ENCODE measurements at regions not wholly inside any gene's neighbourhood (a gene's known extent, or its start where the extent isn't known, plus 50 kb on each side); places are given as distances from the start of the nearest gene placed in this dataset.
"Not testable (repeated sequence)": the region's sequence is repeated elsewhere in the genome, so short reads cannot be mapped to it uniquely, and the experiment has no call there.

DNA sequence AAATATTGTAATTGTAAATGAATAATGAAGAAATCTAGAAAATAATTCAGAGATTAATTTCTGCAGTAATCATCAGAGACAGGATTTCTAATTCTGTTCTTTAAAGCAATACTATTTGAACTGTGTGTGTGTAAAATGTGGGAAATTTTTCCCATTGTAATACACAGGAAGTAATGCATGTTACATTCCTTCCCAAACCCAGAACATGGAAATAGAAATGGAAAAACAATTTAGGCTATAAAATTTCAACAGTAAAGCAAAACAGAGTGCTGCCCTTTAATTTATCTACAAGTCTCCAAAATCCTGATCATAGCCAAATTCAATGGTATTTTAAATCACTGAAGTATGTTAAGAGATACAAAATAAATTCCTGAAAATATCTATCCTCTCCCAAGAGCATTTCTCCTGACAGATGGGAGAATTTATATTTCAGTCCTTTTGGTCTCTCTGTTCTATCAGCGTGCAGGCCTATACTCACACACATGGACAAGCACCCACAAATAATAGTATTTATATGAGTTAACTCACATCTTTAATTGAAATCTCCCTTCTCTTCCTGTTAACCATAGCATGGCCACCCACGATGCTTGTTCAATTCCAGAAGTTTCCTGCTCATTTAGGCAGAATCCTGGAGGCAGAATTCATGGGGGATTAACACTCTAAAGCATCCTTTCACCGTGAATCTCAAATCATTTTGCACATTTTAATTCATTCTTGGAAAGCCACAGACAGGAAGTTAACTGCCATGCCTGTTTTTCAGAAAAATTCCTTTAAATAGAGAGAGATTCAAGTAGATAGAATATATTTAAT is 1465.4 kb upstream of the FLRT2 start:
- DNase-seq (ENCODE audit: low read depth in 2 of 2) = no peak

DNA sequence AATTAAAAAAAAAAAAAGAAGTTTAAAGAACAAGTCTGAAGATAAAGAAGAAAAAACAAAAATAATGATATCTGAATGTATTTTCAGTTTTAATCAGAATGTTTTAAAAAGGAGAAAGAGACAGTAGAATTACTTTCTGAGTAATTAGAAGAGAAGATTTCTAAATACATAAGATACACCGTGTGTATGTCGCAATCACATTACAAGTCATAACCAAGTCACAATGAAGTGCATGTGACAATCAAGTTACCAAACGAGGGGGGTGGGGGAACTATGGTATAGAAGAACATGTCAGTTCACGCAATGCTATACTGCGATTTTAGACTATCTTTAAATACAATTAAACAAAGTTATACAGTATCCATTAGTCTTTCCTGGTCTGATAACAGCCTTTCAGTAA is 1464.1 kb upstream of the FLRT2 start:
- DNase-seq (ENCODE audit: low read depth in 2 of 2) = no peak

DNA sequence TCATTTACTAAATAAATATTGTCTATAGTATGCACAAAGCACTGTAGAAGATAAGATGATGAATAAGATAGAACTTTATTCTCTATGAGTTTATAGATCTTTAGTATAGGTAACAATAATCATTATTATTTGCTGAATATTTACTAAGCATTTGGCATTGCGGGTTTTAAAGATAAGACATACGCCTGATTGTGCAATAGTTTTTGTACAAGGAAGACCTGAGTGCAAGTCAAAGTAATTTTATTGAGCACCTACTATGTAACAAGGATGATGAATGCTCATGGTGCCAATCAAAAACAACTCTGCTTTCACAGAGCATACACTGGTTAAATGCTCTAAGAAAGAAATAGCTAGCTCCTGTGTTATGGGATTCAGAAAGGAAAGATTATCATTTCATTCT is 1461.7 kb upstream of the FLRT2 start:
- DNase-seq (ENCODE audit: low read depth in 2 of 2) = no peak

DNA sequence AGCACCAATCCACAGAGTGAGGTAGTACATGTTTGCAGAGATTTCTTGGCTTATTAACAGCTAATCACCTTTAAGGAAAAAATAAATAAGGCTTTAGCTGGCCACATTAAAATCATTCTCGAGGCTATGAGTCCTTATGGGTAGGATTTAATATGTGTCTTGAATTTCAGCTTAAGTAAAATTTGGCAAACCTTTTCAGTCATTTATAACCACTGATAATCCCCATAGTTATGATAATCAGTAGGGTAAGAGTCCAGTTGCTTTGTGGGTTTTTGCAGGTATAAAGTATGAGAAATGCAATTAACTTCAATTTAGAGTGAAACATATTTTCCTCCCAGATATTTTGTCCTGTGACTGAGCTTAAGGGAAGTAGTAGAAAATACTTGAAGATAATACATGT is 1458.9 kb upstream of the FLRT2 start:
- no peak for DNase-seq (ENCODE audit: low read depth in 2 of 2)

DNA sequence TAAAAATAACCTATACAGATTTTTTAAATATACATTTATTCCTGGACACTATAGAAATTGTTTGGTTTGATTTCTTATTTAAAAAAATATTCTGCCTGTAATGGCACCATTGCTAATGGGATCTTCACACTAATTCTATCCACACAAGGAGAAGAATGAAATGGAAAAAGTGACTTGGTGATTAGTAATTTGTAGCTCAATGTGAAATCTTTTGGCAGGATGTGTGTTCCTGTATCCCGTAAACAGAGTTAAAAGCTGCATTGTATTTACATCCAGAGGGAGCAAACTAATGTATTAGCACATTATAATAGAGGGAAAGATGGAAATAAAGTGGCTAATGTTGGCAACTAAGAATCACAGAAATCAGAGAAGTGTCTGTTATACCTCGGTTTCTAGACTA is 1455.3 kb upstream of the FLRT2 start:
- DNase-seq (ENCODE audit: low read depth in 2 of 2) = no peak

DNA sequence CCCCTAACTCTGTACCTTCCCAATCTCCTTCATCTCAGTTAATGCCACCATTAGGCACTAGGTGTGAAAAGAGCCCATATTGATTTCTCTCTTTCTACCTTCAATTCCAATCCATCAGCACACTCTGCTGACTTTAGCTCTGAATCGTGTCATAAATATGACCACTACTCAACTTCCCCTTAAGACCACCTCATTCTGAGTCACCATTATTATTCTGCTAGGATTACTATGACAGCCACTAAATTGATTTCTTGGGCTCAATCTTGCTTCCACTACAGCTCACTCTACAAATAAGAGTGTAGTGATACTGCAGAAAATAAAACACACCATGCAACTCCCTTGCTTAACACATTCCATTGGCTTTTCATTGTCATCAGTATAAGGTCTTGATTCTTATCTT is 1449.0 kb upstream of the FLRT2 start:
- DNase-seq (ENCODE audit: low read depth in 2 of 2) = no peak

DNA sequence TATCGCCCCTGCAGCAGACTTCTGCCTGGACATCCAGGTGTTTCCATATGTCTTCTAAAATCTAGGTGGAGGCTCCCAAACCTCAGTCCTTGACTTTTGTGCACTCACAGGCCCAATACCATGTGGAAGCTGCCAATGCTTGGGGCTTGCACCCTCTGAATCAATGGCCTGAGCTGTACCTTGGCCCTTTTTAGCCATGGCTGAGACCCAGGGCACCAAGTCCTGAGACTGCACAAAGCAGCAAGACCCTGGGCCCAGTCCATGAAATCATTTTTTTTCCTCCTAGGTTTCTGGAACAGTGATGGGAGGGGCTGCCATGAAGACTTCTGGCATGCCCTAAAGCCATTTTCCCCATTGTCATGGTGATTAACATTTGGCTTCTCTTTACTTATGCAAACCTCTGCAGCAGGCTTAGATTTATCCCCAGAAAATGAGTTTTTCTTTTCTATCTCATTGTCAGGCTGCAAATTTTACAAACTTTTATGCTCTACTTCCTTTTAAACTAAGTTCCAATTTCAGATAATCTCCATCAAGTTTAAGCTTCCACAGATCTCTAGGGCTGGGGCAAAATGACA is 1445.8 kb upstream of the FLRT2 start:
- DNase-seq (ENCODE audit: low read depth in 2 of 2) = no peak

DNA sequence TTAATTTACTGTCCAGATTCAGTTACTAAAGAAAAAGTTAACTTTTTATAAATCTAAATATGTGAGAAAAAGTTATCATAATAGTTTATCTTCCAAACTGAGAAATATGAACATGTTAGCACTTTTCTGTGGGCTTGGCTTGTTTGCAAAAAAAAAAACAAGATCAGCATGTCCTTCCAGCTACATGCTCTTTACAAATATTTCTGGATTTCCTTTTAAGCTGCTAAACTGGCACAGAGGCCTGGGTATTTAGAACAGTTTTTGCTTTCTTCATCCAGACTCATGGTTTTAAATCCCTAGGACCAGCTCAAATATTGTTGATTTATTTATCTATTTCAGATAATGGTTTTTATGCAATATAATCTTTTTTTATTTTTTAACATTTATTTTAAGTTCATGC is 1444.5 kb upstream of the FLRT2 start:
- no peak for DNase-seq (ENCODE audit: low read depth in 2 of 2)

DNA sequence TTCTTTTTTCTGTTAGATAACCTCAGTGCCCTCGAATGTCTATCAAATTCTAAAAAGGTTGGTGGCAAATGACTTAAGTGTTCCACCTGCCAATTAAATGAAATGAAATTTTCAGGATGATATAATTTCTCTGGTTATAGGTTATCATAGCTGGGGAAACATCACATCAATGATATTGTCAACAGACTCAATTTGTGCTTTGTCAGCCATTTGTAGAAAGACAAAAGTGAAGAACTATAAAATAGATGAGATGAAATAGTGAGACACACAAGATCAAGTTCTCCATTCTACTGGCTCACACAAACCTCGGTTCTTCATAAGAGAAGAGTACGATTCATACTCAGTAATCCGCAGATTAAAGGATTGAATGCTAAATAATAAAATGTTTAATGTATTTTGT is 1443.2 kb upstream of the FLRT2 start:
- no peak for DNase-seq (ENCODE audit: low read depth in 2 of 2)

DNA sequence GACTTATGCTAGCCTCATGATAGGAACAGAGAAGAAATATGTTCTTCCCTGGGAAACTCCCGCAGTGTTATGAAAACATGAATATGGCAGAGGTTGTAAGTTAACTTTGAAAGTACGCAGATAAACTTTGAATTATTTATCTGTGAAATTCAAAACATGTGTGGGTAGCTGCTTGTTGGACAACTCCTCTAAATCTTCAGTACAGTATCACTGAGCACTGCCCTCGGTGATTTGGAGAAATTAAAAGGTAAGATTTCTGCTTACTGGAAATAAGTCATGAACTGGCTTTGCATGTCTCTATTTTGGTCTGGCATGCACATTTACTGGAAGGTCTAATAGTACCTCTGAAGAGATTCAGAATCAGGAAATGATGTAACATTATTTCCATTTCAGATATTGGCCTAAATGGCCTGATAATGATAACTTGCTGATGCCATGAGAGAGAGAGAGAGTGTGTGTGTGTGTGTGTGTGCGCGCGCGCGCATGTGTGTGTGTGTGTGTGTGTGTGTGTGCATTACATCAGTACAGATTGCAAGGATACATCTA is 1441.9 kb upstream of the FLRT2 start:
- no peak for DNase-seq (ENCODE audit: low read depth in 2 of 2)

DNA sequence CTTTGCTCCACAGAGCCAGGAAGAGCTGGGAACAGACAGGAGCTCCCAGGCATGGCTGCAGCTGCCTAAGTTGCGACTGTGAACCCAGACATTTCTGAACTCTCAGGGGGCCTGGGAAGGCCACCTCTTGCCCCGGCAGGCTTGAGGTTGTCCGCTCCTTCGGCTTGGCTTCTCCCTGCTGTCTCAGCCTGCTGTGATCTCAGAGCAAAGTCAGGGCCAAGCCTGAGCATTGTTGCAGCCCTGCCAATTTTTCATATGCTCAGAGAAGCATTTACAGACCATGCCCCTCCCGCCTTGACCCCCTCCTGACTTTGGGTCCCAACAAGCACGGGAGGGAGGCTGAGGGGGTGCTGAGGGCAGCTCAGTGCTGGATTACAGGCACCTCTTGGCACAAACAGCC is 1439.1 kb upstream of the FLRT2 start:
- no peak for DNase-seq (ENCODE audit: low read depth in 2 of 2)

DNA sequence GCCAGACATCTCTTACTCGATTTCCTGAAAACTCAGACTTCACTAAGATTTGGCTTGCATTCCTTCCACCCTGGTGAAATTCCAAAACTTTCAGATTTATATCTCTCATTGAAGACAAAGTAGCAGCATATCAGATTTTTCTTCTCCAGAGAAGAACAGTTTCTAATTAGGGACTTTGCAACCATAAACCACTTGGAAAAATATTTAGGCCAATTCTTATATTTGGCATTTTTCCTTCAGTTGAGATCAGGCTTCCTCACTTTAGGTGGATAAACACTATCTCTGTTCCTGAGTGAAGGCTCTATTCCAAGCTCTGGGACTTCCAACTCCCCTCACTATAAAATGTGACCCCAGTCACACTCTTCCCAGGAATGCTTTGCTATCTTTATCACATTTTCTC is 1434.3 kb upstream of the FLRT2 start:
- DNase-seq (ENCODE audit: low read depth in 2 of 2) = no peak

DNA sequence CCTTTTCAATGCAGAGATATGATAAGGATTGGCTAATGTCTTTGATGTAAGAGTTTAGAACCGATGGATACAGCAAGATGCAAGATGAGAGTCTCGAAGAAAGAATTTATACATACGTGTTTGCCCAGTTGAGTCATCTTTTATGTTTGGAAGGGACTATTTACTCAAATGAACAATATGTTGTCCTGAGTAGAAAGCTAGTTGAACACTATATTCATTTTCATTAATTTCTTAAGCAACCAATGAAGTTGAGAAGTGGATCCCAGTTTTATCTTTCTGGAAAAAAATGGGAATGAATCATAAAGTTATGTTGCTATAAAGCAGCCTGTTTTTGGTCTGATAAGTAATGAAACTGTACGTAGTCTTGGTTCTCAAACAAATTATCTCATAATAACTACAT is 1431.7 kb upstream of the FLRT2 start:
- no peak for DNase-seq (ENCODE audit: low read depth in 2 of 2)

DNA sequence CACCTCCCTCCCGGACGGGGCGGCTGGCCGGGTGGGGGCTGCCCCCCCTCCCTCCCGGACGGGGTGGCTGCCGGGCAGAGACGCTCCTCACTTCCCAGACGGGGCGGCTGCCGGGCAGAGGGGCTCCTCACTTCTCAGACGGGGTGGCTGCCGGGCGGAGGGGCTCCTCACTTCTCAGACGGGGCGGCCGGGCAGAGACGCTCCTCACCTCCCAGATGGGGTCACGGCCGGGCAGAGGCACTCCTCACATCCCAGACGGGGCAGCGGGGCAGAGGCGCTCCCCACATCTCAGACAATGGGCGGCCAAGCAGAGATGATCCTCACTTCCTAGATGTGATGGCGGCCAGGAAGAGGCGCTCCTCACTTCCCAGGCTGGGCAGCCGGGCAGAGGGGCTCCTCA is 1430.4 kb upstream of the FLRT2 start:
- not testable (repeated sequence) for DNase-seq (ENCODE audit: low read depth in 2 of 2)

DNA sequence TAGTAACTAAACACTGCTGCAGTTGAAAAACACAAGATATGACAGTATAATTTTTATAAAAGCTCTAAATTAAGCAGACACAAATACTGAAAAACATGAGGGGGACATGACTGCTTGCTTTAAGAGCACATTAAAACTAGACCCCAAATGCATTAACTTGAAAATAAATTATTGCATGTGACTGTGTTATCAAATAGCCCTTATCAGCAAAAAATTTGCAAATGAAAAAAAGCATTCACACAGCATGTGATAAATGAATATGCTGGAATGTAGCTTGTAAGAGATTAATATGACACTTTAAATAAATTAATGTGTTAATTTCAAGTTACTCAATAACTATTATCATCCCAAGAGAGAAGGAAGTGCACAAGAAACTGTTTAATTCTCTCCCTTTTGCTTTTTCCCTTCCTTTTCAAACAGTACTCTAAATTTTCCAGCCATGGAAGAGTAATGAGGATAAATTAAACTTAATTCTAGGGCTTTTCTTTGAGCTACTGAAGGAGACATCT is 1422.1 kb upstream of the FLRT2 start:
- DNase-seq (ENCODE audit: low read depth in 2 of 2) = no peak

DNA sequence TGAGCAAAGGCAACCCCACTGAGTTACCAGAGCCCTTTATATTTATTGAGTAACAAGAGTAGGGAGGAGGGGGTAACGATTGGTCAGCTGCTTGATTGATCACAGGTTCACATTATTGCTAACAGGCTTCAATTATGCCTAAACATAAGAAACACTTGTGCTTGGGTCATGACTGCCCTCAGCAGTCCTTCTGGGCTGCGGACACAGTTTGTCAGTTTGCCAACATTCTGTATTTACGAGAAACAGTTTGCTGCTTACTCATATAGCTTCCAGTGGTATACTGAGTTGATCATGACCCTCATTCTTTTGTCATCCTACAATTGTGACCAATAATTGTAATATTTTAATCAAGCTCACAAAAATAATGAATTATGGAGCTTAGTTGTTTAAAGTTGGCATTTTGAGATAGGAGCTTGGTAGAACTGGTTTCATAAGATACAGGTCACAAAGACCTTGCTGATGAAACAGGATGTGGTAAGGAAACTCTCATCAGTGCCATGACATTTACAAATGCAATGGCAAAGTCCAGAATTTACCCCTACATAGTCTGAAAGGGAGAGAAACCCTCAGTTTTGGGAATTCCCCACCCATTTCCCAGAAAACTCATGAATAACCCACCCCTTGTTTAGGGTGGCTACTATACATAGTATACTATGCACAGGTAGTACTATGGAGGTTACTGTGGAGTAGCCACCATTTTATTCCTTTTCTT is 1421.0 kb upstream of the FLRT2 start:
- DNase-seq (ENCODE audit: low read depth in 2 of 2) = no peak

DNA sequence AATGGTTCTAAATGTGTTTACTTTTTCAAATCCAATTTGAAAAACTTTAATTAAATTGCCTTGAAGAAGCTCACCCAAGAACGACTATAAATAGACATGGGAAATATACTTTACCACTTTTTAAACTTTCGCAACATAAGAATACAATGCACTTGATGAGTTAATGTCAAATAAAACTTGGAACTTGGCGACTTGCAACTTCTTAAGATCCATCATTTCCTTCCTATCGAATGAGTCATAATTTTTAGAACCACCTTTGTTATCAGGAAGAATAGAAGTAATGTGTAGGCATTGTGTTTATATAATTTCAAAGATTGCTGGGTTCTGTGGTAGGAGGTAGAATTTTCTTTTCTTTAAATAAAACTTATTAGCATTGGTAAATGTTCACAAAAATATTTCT is 1417.4 kb upstream of the FLRT2 start:
- DNase-seq (ENCODE audit: low read depth in 2 of 2) = no peak

DNA sequence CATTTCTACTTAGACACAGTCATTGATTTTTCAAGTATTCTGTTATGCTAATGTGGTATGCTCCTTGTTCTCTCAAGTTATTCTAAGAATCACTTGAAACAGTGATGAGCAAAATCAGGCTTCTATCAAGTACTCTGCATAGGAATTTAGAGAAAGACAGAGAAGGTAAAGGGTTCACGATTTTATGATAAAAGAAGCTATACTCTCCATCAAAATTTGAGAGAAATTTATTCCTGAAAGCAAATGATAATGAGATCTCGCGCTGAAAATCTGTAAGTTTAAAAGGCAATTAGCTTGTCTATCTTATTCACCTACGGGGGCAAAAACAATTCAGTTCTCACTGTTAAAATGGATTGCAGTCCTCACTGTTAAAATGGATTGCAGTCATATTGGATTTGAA is 1404.3 kb upstream of the FLRT2 start:
- DNase-seq (ENCODE audit: low read depth in 2 of 2) = no peak

DNA sequence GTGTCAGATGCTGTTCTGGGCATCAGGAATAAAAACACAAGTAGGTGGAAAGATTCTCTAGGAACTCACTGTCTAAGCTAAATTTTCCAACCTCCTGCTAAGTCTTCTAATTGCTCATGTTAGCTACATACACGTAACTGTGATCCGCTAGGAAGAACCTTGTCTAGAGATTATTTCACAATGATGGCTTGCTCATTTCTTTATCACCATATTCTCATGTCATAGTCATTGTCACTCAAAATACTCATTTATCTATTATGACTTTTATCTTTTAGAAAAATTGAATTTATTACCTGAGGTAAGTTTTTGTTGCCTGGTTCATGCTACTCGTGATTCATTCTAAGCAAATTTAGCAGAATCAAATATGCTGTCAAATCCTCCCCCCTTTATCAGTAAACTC is 1402.4 kb upstream of the FLRT2 start:
- no peak for DNase-seq (ENCODE audit: low read depth in 2 of 2)

DNA sequence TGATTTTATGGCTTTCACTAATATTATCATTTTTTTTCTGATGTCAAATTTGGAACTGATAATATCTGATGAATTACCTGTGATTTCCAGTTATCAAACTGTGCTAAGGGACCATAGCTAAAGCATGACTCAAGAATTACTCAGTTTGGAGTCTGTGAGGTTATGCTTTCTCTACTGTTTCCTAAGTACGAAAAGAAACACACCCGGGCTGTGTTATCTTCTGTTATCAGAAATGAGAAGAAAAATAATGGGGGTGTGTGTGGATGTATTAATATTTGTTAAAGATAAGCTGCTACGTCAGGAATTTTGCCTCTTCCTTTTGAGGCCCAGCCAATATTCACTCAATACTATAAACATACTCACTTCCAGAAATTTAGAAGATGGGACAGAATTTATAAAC is 1401.9 kb upstream of the FLRT2 start:
- no peak for DNase-seq (ENCODE audit: low read depth in 2 of 2)

DNA sequence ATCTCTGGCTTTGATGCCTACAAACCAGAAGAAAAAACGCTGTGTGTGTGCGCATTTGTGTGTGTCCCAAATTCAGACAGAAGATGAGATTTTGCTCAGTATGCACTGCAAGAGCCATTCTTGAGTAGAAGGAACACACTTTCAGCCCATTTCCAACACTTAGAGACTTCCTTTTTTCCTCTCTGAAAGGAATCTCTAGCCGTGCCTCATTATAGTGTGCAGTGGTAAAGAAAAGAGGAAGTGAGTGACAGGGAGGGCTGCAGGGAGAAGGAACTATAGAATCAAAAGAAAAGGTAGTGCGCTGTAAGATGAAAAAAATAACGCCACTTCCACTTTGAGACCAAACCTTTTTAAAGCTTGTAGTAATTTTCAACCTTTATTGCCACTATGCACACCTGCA is 1400.9 kb upstream of the FLRT2 start:
- DNase-seq (ENCODE audit: low read depth in 2 of 2) = no peak

DNA sequence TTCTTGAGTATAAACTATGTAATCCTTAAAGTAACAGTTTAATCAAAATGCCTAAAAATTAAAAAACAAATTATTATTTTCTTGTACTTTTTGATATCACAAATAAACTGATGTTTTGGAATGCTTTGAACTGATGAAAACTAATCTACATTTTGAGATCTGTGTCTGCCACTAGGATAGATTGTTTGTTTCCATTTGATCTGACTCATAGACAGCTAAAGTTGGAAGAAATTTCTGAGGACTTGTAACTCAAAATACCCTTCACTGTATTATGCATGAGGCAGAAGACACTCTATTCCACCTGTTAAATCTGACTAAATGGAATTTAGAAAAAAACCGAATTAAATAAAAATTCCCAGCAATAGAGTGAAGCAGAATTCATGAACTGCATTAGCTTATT is 1400.0 kb upstream of the FLRT2 start:
- no peak for DNase-seq (ENCODE audit: low read depth in 2 of 2)

DNA sequence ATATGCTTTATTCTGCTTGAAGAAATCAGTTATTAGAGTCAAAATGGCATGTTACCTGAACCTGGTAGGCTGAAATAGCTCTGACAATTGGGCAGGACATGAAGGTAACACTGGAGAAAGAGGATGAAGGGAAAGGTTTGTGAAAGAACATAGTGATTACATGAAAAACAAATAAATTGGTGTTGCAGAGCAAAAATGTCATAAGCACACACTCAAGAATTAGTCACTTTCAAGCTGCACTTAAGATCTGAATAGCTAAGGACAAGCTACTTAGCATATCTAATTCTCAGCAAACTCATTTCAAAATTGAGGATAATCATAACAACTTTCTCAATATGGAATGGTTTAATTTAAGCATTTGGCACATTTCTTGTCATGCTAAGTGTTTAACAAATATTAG is 1398.0 kb upstream of the FLRT2 start:
- no peak for DNase-seq (ENCODE audit: low read depth in 2 of 2)

Measured in stimulated activated CD4-positive, alpha-beta T cell treated with anti-CD3 and anti-CD28 coated beads, Interleukin-1b, Interleukin-23, amount 100 ng/mL, for 4 hours (primary cell).